NCI-H345 (cell line): ENCODE measurements at regions not wholly inside any gene's neighbourhood (a gene's known extent, or its start where the extent isn't known, plus 50 kb on each side); places are given as distances from the start of the nearest gene placed in this dataset.
"Not testable (repeated sequence)": the region's sequence is repeated elsewhere in the genome, so short reads cannot be mapped to it uniquely, and the experiment has no call there.

Experiments
- DNase-seq: peaks from one replicate; lab custom pipeline; 2025; lab: John Stamatoyannopoulos, UW

GRCh38 chr4:71209161-71209560 is 129.7 kb upstream of the SLC4A4 start:
- no peak for DNase-seq

GRCh38 chr4:71210823-71211222 is 128.0 kb upstream of the SLC4A4 start:
- DNase-seq: no peak

GRCh38 chr4:71211748-71212147 is 127.1 kb upstream of the SLC4A4 start:
- DNase-seq: no peak

- DNase-seq: no peak
Measured at GRCh38 chr4:71212216-71212615, 126.6 kb upstream of the SLC4A4 start.

DNA sequence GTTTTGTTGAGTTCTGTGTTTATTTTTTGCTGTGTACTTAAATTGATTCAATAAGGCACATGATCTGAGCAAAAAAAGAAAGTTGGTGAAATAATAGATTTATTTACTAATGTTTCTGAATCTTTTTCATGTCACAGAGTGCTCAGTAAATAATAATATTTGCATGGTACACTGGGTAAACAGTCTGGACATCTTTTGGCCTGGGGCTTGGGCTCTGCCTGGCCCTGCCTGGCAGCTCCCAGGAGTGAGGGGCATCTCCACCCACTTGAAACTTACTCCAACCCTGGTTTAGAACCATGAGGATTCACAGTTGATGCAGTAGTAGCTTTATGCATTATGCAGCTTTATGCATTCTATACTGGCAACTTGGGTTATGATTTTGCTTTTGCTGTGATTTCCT is 124.2 kb upstream of the SLC4A4 start:
- DNase-seq: no peak

DNA sequence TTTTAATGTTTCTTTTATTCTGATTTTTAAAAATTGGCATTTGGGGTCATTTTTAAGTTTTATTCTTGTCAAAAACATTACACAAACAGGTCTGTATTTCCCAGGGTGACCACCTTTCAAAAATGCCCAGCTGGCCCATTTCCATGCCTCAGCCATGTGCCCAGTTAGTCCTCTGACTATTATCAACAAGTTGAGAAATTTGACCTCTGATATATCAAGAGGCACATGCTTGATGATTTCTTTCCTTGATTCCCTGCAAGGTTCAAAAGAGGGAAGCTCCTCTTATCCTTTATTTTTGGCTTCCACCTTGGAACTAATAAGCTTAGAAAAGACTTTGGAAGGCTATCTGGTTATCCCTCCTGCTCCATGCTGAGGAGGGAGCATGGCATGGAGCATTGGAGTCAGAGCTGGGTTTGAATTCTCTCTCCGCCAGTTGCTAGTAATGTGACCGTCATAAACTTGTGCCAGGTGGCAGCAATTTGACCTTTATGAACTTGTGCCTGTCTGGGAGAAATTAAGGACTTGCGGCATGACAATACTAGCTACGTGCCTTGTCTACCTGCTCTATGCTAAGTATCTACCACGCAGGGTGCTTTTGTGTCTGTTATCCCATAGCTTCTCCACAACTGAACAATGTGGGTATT is 122.4 kb upstream of the SLC4A4 start:
- no peak for DNase-seq

DNA sequence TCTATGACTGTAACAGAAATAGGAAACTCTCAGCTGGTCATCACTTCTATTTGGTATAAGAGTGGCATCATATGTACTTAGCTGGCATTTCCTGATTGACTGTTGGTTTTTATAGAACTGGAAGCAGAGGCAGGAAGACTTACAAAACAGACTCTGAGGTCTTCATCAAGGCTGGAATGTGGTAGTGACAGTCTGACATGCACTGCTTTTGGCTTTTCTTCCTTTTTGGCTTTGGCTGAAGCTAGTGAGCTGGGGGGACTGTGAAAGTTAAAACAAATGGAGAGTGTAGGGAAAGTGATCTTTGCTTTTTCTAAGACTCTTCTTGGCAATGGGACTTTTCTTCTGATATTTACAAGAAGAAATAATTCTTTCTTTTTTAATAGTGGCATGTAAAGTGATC is 121.1 kb upstream of the SLC4A4 start:
- DNase-seq: no peak

- DNase-seq: not testable (repeated sequence)
Measured at GRCh38 chr4:71220848-71221247, 118.0 kb upstream of the SLC4A4 start.

GRCh38 chr4:71221510-71222466 is 117.0 kb upstream of the SLC4A4 start:
- no peak for DNase-seq

DNA sequence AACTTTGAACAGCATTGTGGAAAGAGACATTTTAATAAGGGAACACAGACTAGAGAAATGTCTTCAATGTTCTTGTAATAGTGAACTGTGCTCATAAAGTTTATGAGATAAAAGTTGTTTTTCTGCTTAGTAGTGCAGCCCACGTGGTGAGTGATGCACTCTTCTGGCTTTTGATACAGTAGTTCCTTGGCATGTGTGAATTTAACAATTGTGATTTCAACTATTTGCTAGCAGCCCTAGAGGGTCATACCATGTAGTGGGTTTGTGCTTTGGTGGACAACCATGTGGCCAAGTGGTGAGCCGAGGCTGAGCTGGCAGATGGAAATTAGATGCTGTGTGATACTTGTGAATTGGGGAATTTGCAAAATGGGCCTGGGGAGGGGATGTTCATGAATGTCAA is 116.2 kb upstream of the SLC4A4 start:
- no peak for DNase-seq

DNA sequence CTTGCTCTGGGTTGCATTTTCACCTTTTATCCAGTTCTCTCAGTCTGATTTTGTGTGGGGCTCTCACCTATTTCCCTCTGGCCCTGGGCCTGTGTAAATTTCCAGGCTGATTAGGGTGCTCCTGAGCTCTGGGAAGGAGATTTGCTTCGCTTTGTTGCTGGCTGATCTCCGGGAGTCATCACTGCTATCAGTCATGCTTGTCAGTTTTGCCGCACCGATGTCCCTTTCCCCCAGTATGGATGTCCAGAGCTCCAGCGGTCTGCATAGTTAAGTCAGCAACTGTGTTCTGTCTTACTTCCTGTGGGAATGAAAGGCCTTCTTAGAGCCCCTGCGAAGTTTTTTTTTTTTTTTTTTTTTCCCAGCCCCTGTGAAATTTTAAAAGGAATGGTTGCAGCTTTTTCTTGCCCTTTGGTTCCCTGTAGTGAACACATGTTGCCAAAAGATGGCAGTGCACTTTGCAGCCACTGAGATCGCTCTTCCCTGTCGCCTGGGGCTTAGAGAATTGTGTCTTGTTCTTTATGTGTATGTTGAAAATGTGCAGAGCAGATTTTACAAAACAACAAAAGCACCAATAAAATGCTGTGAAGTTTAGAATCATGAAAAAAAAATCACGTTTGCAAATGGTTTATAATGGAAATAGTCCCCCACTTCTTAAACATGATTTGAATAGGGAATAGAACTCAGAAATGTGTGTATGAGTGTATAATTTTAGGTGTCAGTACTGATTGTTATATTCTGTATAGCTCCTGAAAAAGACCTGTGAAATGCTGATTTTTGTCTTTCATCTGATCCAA is 109.1 kb upstream of the SLC4A4 start:
- DNase-seq: no peak

DNA sequence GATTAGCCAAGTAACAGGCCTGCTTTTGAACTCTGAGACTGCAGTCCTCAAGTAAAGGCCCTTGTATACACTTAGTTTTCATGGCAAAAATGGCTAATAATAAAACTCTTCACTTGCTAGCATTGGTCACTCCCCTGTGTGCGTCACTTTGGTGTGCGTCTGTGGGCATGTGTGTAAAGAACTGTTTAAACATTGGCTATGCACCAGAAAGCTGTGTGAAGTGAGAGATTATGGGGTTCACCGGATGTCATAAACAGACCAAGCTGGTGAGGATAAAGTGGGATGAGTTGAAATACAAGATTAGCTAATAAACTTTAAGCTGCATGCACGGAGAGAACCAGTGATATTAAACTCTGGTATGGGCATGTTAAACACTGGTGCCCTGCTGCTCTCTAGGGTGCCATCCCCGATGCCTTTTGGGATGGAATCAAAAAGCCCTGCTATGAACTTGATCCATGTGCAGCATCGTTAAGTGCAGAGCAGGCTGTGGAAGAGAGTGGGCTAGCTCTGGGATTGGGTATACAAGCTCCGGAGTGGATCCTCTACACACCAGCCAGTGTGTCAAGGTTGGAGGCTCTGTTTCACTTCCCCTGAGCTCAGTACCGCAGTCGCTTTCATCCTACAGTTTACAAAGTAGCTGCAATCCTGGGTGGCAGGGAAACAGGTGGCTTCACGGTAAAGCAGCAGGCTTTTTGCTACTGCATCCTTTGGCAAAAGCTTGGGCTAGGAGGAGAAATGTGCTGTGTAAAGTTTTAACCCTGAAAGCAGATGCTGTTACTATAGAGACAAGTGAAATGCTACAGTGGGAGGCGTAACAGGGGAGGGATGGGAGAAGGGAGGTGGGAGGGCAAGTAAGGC is 108.3 kb upstream of the SLC4A4 start:
- DNase-seq: no peak

GRCh38 chr4:71231129-71232055 is 107.4 kb upstream of the SLC4A4 start:
- DNase-seq: peak; percentile 13

DNA sequence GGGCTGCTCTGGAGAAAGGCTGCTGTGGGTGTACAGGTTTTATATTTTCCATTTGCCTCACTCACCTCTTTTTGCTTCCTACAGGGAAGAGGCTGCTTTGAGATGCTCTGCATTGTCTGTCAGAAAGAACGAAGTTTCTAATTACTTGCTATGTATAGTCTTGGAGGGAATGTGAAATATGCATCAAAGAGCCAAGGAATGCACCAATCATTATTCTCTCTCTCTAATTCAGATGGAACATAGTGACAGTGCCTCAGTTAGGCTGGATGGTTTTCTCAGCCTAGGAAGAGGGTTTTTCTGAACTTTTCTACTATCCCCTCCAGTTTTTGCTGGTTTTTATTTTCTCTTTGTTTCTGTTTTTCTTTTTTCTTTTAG is 106.8 kb upstream of the SLC4A4 start:
- DNase-seq: no peak

DNA sequence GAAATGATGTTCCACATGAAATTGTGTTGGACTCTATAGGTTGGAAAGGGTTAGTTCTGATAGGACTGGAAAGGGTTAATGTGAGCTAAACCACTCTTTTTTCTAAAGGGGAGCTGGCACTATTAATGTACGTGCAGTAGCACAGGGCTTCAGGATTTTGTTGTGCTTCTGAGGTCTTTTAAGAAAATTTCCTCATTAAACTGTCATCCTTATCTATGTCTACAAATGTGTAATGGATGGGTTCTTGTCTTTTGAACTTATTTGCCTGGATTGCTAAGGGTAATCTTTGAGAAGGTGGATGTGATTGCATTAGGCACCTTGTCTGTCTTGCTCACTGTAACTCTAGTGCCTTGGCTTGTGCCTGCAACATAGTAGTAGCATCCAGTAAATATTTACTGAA is 106.0 kb upstream of the SLC4A4 start:
- DNase-seq: no peak

DNA sequence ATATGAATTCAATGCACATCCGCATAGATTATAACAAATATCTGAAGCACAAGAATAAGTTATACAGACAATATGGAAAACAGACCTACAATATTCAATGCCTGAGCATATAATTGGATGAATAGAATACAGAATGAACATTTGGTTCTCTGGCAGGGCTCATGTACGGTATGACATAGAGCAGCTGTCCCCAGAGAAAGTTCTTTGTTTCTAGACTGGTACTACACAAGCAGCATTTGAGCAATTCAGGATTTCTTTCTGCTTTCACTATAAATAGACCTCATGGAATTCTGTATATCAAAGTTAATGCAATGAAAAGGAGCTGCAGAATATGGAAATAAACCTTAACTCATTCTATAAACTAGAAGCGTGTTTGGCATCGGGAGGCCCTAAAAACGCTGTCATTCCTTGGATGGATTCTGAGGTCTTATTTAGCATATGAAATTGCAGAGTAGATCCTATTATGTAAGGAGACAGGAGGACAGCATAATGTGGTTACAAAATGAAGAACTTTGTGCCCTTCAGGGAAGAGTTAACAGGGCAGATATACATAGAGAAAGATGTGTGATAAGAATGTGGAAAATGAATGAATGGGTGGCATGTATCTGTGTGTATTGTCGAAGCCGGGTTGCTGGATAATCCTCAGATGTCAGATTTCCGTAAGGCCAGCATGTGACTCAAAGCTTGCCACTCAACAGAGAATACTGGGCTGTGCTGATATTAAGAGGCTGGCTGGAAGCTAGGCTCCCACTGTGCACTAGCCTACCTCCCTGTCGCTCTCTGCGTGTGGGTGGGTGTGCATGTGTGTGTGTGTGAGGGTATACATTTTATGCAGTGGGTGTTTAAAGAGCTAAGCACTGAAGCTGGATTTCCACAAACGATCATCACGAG is 103.3 kb upstream of the SLC4A4 start:
- no peak for DNase-seq

DNA sequence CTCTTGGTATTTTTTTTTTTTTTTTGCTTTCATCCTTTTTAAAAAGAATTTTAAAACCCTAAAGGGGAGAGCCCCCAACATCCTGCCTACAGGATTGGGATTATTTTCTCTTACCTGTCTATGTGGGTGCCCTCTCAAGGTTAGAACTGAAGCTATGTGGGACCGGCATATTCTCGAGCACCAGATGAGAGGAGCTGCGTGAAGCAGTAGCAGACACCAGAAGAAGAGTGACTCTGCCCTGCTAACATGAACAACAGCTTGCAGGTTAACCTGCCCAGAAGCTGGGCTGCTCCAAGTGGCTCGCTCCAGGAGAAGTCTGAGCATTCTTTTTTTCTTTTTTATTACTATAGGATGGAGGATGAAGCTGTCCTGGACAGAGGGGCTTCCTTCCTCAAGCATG is 102.6 kb upstream of the SLC4A4 start:
- no peak for DNase-seq

DNA sequence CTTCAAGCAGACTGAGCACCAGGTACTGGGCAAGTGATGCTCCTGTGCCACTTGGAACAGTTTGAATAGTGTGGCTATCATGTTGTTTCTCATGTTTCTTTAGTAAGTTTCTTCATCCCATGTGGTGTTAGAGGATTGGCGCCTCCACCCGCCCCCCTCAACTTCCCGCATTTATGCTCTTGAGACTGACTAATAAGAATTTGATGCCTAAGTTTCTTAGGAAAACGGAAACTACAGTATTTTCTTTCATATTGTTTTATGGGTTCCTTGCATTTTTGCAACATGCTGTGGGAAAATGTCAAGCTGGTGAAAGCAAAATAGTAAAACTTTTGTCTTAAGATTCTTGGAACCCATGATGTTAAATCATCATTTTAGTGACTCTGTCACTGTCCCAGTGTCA is 101.2 kb upstream of the SLC4A4 start:
- no peak for DNase-seq

DNA sequence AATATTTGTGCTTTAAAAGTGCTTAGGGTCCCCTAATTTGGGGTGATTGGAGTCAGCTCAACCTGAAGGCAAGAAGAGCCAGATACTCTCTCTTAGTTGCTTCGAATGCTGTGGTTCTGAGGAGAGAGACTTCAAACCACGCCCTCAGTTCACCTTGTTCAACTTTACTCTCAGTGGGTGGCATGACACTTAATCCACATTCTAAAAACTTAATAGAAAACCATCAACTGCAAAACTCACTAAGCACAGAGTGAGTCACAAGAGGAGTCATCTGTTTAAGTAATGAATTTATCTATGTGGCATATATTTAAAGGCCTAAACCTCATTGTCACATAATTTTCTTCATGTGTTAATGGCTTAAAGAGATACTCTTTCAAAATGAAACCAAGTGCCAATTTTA is 99.5 kb upstream of the SLC4A4 start:
- no peak for DNase-seq

- DNase-seq: no peak
Measured at GRCh38 chr4:71240094-71240493, 98.7 kb upstream of the SLC4A4 start.
